Liver (tissue), 8 donors: ENCODE measurements at regions not wholly inside any gene's neighbourhood (a gene's known extent, or its start where the extent isn't known, plus 50 kb on each side); places are given as distances from the start of the nearest gene placed in this dataset.

Source experiments
- DNase-seq: peaks from one replicate; pipeline ENCODE4 v3.0.0-alpha.2; 2017; ENCODE audit warnings: low spot score
- H3K27ac ChIP-seq, 2 donors: one replicate each; pipeline ENCODE4 v1.7.0; 2013; ENCODE audit warnings: inconsistent platforms in 2 of 2, low read length in 2 of 2, control low read depth in 1 of 2, low read depth in 1 of 2, mild to moderate bottlenecking in 1 of 2
- H3K27me3 ChIP-seq, 4 donors: one replicate each; pipeline versions ENCODE4 v1.6.1 to v1.7.0; 2013; ENCODE audit warnings: low read length in 3 of 4, inconsistent platforms in 1 of 4, mild to moderate bottlenecking in 1 of 4, moderate library complexity in 1 of 4; ENCODE audit not compliant: control insufficient read depth in 4 of 4, insufficient read depth in 4 of 4
- H3K36me3 ChIP-seq, 4 donors: one replicate each; pipeline versions ENCODE4 v1.6.1 to v1.7.0; 2013; ENCODE audit warnings: low read length in 3 of 4, mild to moderate bottlenecking in 3 of 4, low read depth in 1 of 4, moderate library complexity in 1 of 4; ENCODE audit not compliant: control insufficient read depth in 4 of 4, insufficient read depth in 3 of 4
- H3K4me1 ChIP-seq, 4 donors: one replicate each; pipeline versions ENCODE4 v1.6.1 to v1.7.0; 2013; ENCODE audit warnings: low read length in 3 of 4, mild to moderate bottlenecking in 3 of 4, moderate library complexity in 1 of 4; ENCODE audit not compliant: control insufficient read depth in 4 of 4, insufficient read depth in 4 of 4
- H3K4me3 ChIP-seq, 3 donors: one replicate each; pipeline versions ENCODE4 v1.6.1 to v1.7.0; 2013; ENCODE audit warnings: low read length in 3 of 3, control low read depth in 1 of 3, low read depth in 1 of 3, mild to moderate bottlenecking in 1 of 3
- H3K9ac ChIP-seq, 2 donors: one replicate each; pipeline ENCODE4 v1.7.0; 2013; ENCODE audit warnings: low read length in 2 of 2, mild to moderate bottlenecking in 2 of 2, moderate library complexity in 2 of 2, control low read depth in 1 of 2, low read depth in 1 of 2
- H3K9me3 ChIP-seq, 4 donors: one replicate each; pipeline versions ENCODE4 v1.6.1 to v1.7.0; 2013; ENCODE audit warnings: low read length in 3 of 4; ENCODE audit not compliant: control insufficient read depth in 4 of 4
- CTCF ChIP-seq: fragments of 150-350 bp; IDR thresholded peaks from 2 replicates; pipeline ENCODE4 v1.5.1; 2017; ENCODE audit warnings: improper control_type of control experiment, low read depth, low read length; ENCODE audit not compliant: missing input control
- EGR1 ChIP-seq, 2 donors: IDR thresholded peaks; 2 replicates each; pipeline ENCODE4 v1.6.1; 2016 to 2018; ENCODE audit warnings: antibody characterized with exemption in 2 of 2, low read depth in 2 of 2
- FOXA2 ChIP-seq: IDR thresholded peaks from 2 replicates; pipeline ENCODE4 v1.6.1; 2016; ENCODE audit warnings: antibody characterized with exemption
- GABPA ChIP-seq, 2 donors: IDR thresholded peaks in 1 of 2; conservative IDR thresholded peaks in 1 of 2; 2 replicates each; pipeline ENCODE4 v1.6.1; 2016; ENCODE audit warnings: antibody characterized with exemption in 2 of 2, mild to moderate bottlenecking in 1 of 2, moderate library complexity in 1 of 2
- JUND ChIP-seq, 2 donors: IDR thresholded peaks; 2 replicates each; pipeline ENCODE4 v1.6.1; 2016; ENCODE audit warnings: antibody characterized with exemption in 2 of 2
- NR2F2 ChIP-seq: IDR thresholded peaks from 2 replicates; pipeline ENCODE4 v1.6.1; 2016; ENCODE audit warnings: antibody characterized with exemption
- RAD21 ChIP-seq, 2 donors: IDR thresholded peaks; 2 replicates each; pipeline ENCODE4 v1.6.1; 2016; ENCODE audit warnings: antibody characterized with exemption in 2 of 2, mild to moderate bottlenecking in 2 of 2
- REST ChIP-seq: IDR thresholded peaks from 2 replicates; pipeline ENCODE4 v1.6.1; 2016; ENCODE audit warnings: antibody characterized with exemption, mild to moderate bottlenecking
- RXRA ChIP-seq, 2 donors: IDR thresholded peaks; 2 replicates each; pipeline ENCODE4 v1.6.1; 2017 to 2018; ENCODE audit warnings: antibody characterized with exemption in 2 of 2, mild to moderate bottlenecking in 1 of 2
- SP1 ChIP-seq: IDR thresholded peaks from 2 replicates; pipeline ENCODE4 v1.6.1; 2018; ENCODE audit warnings: antibody characterized with exemption, mild to moderate bottlenecking
- TAF1 ChIP-seq: conservative IDR thresholded peaks from 2 replicates; pipeline ENCODE4 v1.6.1; 2016; ENCODE audit warnings: antibody characterized with exemption, mild to moderate bottlenecking
- ZBTB33 ChIP-seq: IDR thresholded peaks from 2 replicates; pipeline ENCODE4 v1.6.1; 2016; ENCODE audit warnings: antibody characterized with exemption
- WGBS: extraction: QIAGEN DNeasy Blood & Tissue Kit; methylation state at CpG from one replicate; pipeline ENCODE4 v1.1.7; 2013; 5-methylcytosine and 5-hydroxymethylcytosine counted together
- donor health status: healthy.
- donor health status: healthy.
- donor health status: healthy.
- donor health status: healthy.
- donor health status: healthy.

GRCh38 chr3:78004571-78004970 is 964.7 kb downstream of the ROBO2 start (continued):
- no peak for TF ChIP-seq CTCF
- no peak for TF ChIP-seq SP1
- no peak for TF ChIP-seq EGR1 (IDR thresholded peaks at IDR 0.05; ENCODE audit: low read depth in 2 of 2)

- TF ChIP-seq RXRA (IDR thresholded peaks at IDR 0.05) = no peak
- no peak overlapping the region for H3K27ac ChIP-seq
- H3K4me3 ChIP-seq = no peak overlapping the region
- WGBS = 66% methylated on average over 1 of the region's 1 CpG
- DNase-seq = no peak
- H3K9ac ChIP-seq = no peak overlapping the region
- no peaks in the 10 kb centered on the region for H3K9me3 ChIP-seq
- no peaks in the 10 kb centered on the region for H3K27me3 ChIP-seq
- no peaks in the 10 kb centered on the region for H3K4me1 ChIP-seq
- no peaks in the 10 kb centered on the region for H3K36me3 ChIP-seq
These were observed 973.8 kb downstream of the ROBO2 start for GRCh38 chr3:78013653-78014052.

- Histone ChIP-seq H3K4me3 (no peak overlapping the region), H3K27ac (no peak overlapping the region), H3K36me3 (no peaks in the 10 kb centered on the region), H3K9me3 (no peaks in the 10 kb centered on the region), H3K27me3 (no peaks in the 10 kb centered on the region), H3K9ac (no peak overlapping the region), H3K4me1 (no peaks in the 10 kb centered on the region)
- TF ChIP-seq RXRA (IDR thresholded peaks at IDR 0.05) (no peak), REST (no peak)
- DNase-seq = no peak
- 81% methylated on average over 1 of the region's 1 CpG for WGBS
These were observed 976.0 kb downstream of the ROBO2 start for GRCh38 chr3:78015856-78016255.

DNA sequence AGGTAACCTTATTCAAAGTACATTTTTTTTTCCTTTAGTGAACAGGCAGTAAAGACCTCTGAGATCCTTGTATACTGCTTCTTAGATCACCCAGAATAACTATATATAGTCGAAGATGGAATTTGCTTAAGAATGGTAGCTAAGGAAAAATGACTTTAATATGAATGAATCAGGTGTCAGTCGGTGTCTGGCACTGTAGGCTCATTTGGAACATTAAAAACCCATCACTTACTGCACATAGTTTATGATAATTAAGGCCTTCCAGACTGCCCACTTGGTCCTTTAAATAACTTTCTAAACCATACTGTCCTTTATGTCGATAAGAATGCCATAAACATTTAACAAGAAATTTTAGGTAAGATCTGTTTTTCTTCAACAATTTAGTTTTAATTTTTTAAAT is 981.8 kb downstream of the ROBO2 start:
- DNase-seq = no peak
- Histone ChIP-seq H3K4me1 (no peaks in the 10 kb centered on the region), H3K9ac (no peak overlapping the region), H3K27ac (no peak overlapping the region), H3K36me3 (no peaks in the 10 kb centered on the region), H3K27me3 (no peaks in the 10 kb centered on the region), H3K9me3 (no peaks in the 10 kb centered on the region), H3K4me3 (no peak overlapping the region)
- 79% methylated on average over 3 of the region's 3 CpGs for WGBS
- TF ChIP-seq FOXA2 = no peak
- TF ChIP-seq JUND (IDR thresholded peaks at IDR 0.05) = no peak
- TF ChIP-seq GABPA (IDR thresholded peaks at IDR 0.05 in 1 of 2, conservative IDR thresholded peaks at IDR 0.05 in 1 of 2) = no peak
- TF ChIP-seq RAD21 (IDR thresholded peaks at IDR 0.05) = no peak
- no peak for TF ChIP-seq SP1
- no peak for TF ChIP-seq REST
- no peak for TF ChIP-seq TAF1
- no peak for TF ChIP-seq ZBTB33
- no peak for TF ChIP-seq CTCF
- no peak for TF ChIP-seq NR2F2
